IPS-20b (cell line): ENCODE measurements at regions not wholly inside any gene's neighbourhood (a gene's known extent, or its start where the extent isn't known, plus 50 kb on each side); places are given as distances from the start of the nearest gene placed in this dataset.

ENCODE experiments used
- H3K27ac ChIP-seq: one replicate; pipeline ENCODE4 v1.5.1; 2013; ENCODE audit warnings: low read length
- H3K27me3 ChIP-seq: 2 replicates; pipeline ENCODE4 v1.6.1; 2013; ENCODE audit warnings: mild to moderate bottlenecking, low read length, inconsistent platforms; ENCODE audit not compliant: insufficient read depth
- H3K36me3 ChIP-seq: 2 replicates; pipeline ENCODE4 v1.6.1; 2013; ENCODE audit warnings: low read depth, mild to moderate bottlenecking, inconsistent platforms, low read length, moderate library complexity; ENCODE audit not compliant: insufficient read depth
- H3K4me1 ChIP-seq: 2 replicates; pipeline ENCODE4 v1.6.1; 2013; ENCODE audit warnings: mild to moderate bottlenecking, control low read depth, inconsistent platforms, low read length, moderate library complexity; ENCODE audit not compliant: insufficient read depth
- H3K4me3 ChIP-seq: 2 replicates; pipeline ENCODE4 v1.5.1; 2013; ENCODE audit warnings: mild to moderate bottlenecking, low read length, inconsistent platforms
- H3K9ac ChIP-seq: 2 replicates; pipeline ENCODE4 v1.6.1; 2013; ENCODE audit warnings: low read depth, mild to moderate bottlenecking, inconsistent platforms, low read length, moderate library complexity
- H3K9me3 ChIP-seq: 2 replicates; pipeline ENCODE4 v1.6.1; 2013; ENCODE audit warnings: mild to moderate bottlenecking, low read depth, low read length, inconsistent platforms; ENCODE audit not compliant: insufficient read depth

- no peaks in the 10 kb centered on the region for H3K27me3 ChIP-seq
- H3K27ac ChIP-seq = no peak overlapping the region
- no peak overlapping the region for H3K4me3 ChIP-seq
- no peaks in the 10 kb centered on the region for H3K9me3 ChIP-seq
- H3K9ac ChIP-seq = no peak overlapping the region
- H3K4me1 ChIP-seq = no peaks in the 10 kb centered on the region
- H3K36me3 ChIP-seq = no peaks in the 10 kb centered on the region
Measured at GRCh38 chr6:93919365-93919764, 500.0 kb upstream of the EPHA7 start.

DNA sequence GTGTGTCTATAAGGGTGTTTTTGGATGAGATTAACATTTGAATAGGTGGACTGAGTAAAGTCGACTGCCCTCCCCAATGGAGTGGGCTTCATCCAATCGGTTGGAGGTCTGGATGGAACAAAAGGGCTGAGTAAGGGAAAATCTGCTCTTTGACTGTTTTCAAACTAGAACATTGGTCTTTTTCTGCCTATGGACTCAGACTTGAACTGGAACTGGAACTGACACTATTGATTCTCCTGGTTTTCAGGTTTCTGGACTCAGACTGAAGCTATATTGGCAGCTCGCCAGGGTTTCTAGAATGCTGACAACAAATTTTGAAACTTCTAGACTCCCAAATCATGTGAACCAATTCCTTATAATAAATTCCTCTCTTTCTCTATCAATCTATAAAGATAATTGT is 498.9 kb upstream of the EPHA7 start:
- Histone ChIP-seq H3K36me3 (no peaks in the 10 kb centered on the region), H3K4me3 (no peak overlapping the region), H3K27me3 (no peaks in the 10 kb centered on the region), H3K4me1 (no peaks in the 10 kb centered on the region), H3K27ac (no peak overlapping the region), H3K9ac (no peak overlapping the region), H3K9me3 (no peaks in the 10 kb centered on the region)

DNA sequence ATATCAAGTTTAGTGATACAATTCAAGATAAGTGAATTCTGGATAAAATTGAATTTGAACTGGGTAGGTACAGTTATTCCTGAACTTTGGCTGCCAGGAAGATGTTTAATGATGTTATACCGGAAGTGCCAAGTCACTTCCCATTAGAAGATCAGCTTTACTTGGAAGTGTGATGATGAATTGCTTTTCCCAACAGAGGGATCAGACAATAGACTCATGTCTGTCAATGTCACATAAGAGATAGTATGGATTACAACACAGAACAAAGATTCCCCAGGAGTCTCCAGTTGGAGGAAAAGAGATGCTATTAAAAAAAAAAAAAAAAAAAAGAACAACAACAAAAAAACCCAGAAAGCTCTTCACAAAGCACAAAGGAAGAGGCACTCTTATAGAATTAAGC is 497.9 kb upstream of the EPHA7 start:
- H3K4me1 ChIP-seq = no peaks in the 10 kb centered on the region
- H3K27me3 ChIP-seq = no peaks in the 10 kb centered on the region
- H3K9ac ChIP-seq = no peak overlapping the region
- no peaks in the 10 kb centered on the region for H3K9me3 ChIP-seq
- no peak overlapping the region for H3K27ac ChIP-seq
- no peaks in the 10 kb centered on the region for H3K36me3 ChIP-seq
- no peak overlapping the region for H3K4me3 ChIP-seq

- Histone ChIP-seq H3K27ac (no peak overlapping the region), H3K4me3 (no peak overlapping the region), H3K9ac (no peak overlapping the region), H3K36me3 (no peaks in the 10 kb centered on the region), H3K4me1 (no peaks in the 10 kb centered on the region), H3K27me3 (no peaks in the 10 kb centered on the region), H3K9me3 (no peaks in the 10 kb centered on the region)
Measured at GRCh38 chr6:93916716-93917115, 497.4 kb upstream of the EPHA7 start.

GRCh38 chr6:93915961-93916360 is 496.6 kb upstream of the EPHA7 start:
- no peaks in the 10 kb centered on the region for H3K27me3 ChIP-seq
- no peak overlapping the region for H3K4me3 ChIP-seq
- H3K9ac ChIP-seq = no peak overlapping the region
- H3K36me3 ChIP-seq = no peaks in the 10 kb centered on the region
- H3K4me1 ChIP-seq = no peaks in the 10 kb centered on the region
- H3K27ac ChIP-seq = no peak overlapping the region
- no peaks in the 10 kb centered on the region for H3K9me3 ChIP-seq

DNA sequence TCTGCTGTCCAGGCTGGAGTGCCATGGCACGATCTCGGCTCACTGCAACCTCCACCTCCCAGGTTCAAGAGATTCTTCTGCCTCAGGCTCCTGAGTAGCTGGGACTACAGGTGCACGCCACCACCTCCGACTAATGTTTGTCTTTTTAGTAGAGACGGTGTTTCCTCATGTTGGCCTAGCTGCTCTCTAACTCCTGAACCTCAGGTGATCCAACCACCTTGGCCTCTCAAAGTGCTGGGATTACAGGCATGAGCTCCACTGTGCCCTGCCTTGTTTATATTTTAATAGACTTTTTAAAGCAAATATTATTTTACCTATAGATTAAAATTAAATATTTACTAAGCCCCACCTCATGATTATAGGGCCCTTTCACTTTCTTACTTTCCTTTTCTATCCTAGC is 483.2 kb upstream of the EPHA7 start:
- Histone ChIP-seq H3K4me1 (no peaks in the 10 kb centered on the region), H3K9ac (no peak overlapping the region), H3K27ac (no peak overlapping the region)

DNA sequence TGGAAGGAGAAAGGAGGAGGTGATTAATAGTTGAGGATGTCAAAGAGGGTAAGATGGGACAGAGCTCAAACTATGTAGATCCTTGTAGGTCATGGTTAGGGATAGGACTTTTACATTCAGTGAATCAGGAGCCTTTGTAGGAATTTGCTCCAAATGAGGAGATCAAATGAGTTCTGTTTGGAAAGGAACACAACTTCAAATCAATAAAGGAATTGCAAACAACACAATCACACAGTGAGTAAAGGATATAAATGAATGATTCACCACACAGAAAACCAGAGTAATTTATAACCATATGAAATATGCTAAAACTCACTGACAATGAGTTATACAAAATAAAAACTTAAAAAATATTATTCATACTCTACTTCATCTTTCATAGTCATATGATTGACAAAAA is 480.8 kb upstream of the EPHA7 start:
- H3K9ac ChIP-seq = no peak overlapping the region

More for the DNA sequence above, 483.2 kb upstream of the EPHA7 start:
- Histone ChIP-seq H3K36me3 (no peaks in the 10 kb centered on the region), H3K4me3 (no peak overlapping the region), H3K9me3 (peaks cover 19% of the 10 kb centered on the region), H3K27me3 (no peaks in the 10 kb centered on the region)

GRCh38 chr6:93896081-93896480 is 476.7 kb upstream of the EPHA7 start:
- Histone ChIP-seq H3K4me1 (no peaks in the 10 kb centered on the region), H3K9me3 (no peaks in the 10 kb centered on the region), H3K27me3 (no peaks in the 10 kb centered on the region), H3K27ac (no peak overlapping the region), H3K9ac (no peak overlapping the region), H3K36me3 (no peaks in the 10 kb centered on the region), H3K4me3 (no peak overlapping the region)

More for the DNA sequence above, 480.8 kb upstream of the EPHA7 start:
- Histone ChIP-seq H3K4me1 (no peaks in the 10 kb centered on the region), H3K27ac (no peak overlapping the region), H3K36me3 (no peaks in the 10 kb centered on the region), H3K4me3 (no peak overlapping the region), H3K27me3 (no peaks in the 10 kb centered on the region), H3K9me3 (peaks cover 11% of the 10 kb centered on the region)

DNA sequence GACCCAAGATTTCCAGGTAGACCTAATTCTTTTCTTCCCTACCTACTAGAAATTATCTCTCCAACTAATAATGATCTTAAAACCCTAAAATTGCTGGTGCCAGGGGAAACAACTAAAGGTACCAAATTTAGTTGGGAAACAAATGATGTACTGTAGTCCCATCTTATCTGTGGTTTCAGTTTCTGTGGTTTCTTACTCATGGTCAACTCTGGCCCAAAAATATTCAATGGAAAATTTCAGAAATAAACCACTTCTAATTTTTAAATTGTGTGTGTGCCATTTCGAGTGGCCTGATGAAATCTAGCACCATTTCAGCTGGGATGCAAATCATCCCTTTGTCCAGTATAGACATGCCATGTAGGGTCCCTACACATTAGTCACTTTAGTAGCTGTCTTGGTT is 475.2 kb upstream of the EPHA7 start:
- Histone ChIP-seq H3K9ac (no peak overlapping the region), H3K27me3 (no peaks in the 10 kb centered on the region), H3K27ac (no peak overlapping the region), H3K9me3 (no peaks in the 10 kb centered on the region), H3K4me1 (peaks cover 3% of the 10 kb centered on the region; the same call in 1 of the 2 replicates), H3K36me3 (no peaks in the 10 kb centered on the region), H3K4me3 (no peak overlapping the region)

GRCh38 chr6:93889713-93890112 is 470.4 kb upstream of the EPHA7 start:
- Histone ChIP-seq H3K4me3 (no peak overlapping the region), H3K9me3 (no peaks in the 10 kb centered on the region), H3K27ac (no peak overlapping the region), H3K9ac (no peak overlapping the region), H3K36me3 (no peaks in the 10 kb centered on the region), H3K4me1 (peaks cover 3% of the 10 kb centered on the region; the same call in 1 of the 2 replicates), H3K27me3 (no peaks in the 10 kb centered on the region)

- no peak overlapping the region for H3K27ac ChIP-seq
- no peak overlapping the region for H3K9ac ChIP-seq
- peaks cover 3% of the 10 kb centered on the region; the same call in 1 of the 2 replicates for H3K4me1 ChIP-seq
- no peaks in the 10 kb centered on the region for H3K27me3 ChIP-seq
- no peaks in the 10 kb centered on the region for H3K9me3 ChIP-seq
- H3K4me3 ChIP-seq = no peak overlapping the region
- H3K36me3 ChIP-seq = no peaks in the 10 kb centered on the region
Measured at GRCh38 chr6:93886416-93886815, 467.1 kb upstream of the EPHA7 start.

DNA sequence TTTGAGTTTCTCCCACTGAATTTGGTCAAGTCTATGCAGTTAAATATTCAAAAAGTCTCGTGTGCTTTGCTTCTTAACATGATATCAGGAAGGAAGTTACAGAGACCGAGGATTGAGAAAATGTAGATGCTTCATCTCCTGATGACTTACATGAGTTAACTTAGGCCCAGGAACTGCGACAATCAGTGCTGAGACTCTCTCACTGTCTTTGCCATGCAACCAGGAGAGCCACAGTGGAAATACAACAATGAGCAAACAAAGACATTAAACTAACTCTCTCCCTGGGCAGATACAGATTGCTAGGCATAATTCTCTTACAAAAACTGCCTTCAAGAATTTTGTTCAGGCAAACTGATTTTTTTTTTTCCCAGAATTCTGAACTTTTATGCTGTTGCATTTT is 440.6 kb upstream of the EPHA7 start:
- Histone ChIP-seq H3K27ac (peak overlapping the region; percentile 85), H3K4me1 (peaks cover 47% of the 10 kb centered on the region)

More for the DNA sequence above, 440.6 kb upstream of the EPHA7 start:
- Histone ChIP-seq H3K4me3 (peak overlapping the region; percentile 29; the same call in 1 of the 2 replicates), H3K36me3 (no peaks in the 10 kb centered on the region), H3K9me3 (no peaks in the 10 kb centered on the region), H3K27me3 (no peaks in the 10 kb centered on the region), H3K9ac (peak overlapping the region; percentile 50; the same call in 1 of the 2 replicates)
